Lower lobe of right lung (tissue), 2 donors: ENCODE measurements at regions not wholly inside any gene's neighbourhood (a gene's known extent, or its start where the extent isn't known, plus 50 kb on each side); places are given as distances from the start of the nearest gene placed in this dataset.
"Not testable (repeated sequence)": the region's sequence is repeated elsewhere in the genome, so short reads cannot be mapped to it uniquely, and the experiment has no call there.

ENCODE experiments used
- ATAC-seq, 2 donors: fragments of 200-7000 bp; cut with Tn5 transposase; one replicate each; pipeline ENCODE4 v1.9.1; 2020 to 2022; ENCODE audit warnings: mild to moderate bottlenecking in 2 of 2, moderate library complexity in 2 of 2
- DNase-seq: peaks from one replicate; pipeline ENCODE4 v3.0.0-alpha.2; 2020
- H3K27ac ChIP-seq: fragments of 200-600 bp; one replicate; pipeline ENCODE4 v1.8.0; 2022
- H3K27me3 ChIP-seq: fragments of 200-600 bp; one replicate; pipeline ENCODE4 v1.8.0; 2022; ENCODE audit warnings: low read depth
- H3K36me3 ChIP-seq: fragments of 200-600 bp; one replicate; pipeline ENCODE4 v1.8.0; 2022; ENCODE audit warnings: mild to moderate bottlenecking
- H3K4me1 ChIP-seq: fragments of 200-600 bp; one replicate; pipeline ENCODE4 v1.8.0; 2022
- H3K4me3 ChIP-seq: fragments of 200-600 bp; one replicate; pipeline ENCODE4 v1.8.0; 2022; ENCODE audit warnings: mild to moderate bottlenecking
- H3K9me3 ChIP-seq: fragments of 200-600 bp; one replicate; pipeline ENCODE4 v1.8.0; 2022
- intact Hi-C: fragments of 100-400 bp; cut with DNase I; formaldehyde crosslinking; loops from one replicate; pipeline ENCODE4 v1.11.0; 2022
- TF ChIP-seq, protein P1 (sequence below): fragments of 200-600 bp; IDR thresholded peaks from one replicate; pipeline ENCODE4 v1.8.0; 2022; ENCODE audit warnings: antibody characterized with exemption, mild to moderate bottlenecking
- donor health status: DM: no; HTN: yes; CAD: no; lungs with severe emphysema.

DNA sequence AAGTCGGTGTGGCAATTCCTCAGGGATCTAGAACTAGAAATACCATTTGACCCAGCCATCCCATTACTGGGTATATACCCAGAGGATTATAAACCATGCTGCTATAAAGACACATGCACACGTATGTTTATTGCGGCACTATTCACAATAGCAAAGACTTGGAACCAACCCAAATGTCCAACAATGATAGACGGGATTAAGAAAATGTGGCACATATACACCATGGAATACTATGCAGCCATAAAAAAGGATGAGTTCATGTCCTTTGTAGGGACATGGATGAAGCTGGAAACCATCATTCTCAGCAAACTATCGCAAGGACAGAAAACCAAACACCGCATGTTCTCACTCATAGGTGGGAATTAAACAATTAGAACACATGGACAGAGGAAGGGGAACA is 80.6 kb upstream of the ST3GAL5 start:
- H3K27ac ChIP-seq, H3K9me3 ChIP-seq, H3K4me3 ChIP-seq, intact Hi-C loops, ATAC-seq, DNase-seq, H3K27me3 ChIP-seq, H3K4me1 ChIP-seq, H3K36me3 ChIP-seq: not testable (repeated sequence)

DNA sequence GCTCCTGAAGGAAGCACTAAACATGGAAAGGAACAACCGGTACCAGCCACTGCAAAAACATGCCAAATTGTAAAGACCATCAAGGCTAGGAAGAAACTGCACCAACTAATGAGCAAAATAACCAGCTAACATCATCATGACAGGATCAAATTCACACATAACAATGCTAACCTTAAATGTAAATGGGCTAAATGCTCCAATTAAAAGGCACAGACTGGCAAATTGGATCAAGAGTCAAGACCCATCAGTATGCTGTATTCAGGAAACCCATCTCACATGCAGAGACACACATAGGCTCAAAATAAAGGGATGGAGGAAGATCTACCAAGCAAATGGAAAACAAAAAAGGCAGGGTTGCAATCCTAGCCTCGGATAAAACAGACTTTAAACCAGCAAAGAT is 77.0 kb upstream of the ST3GAL5 start:
- H3K4me1 ChIP-seq, H3K4me3 ChIP-seq, H3K9me3 ChIP-seq, H3K27ac ChIP-seq, H3K27me3 ChIP-seq, H3K36me3 ChIP-seq, DNase-seq, intact Hi-C loops, ATAC-seq: not testable (repeated sequence)

DNA sequence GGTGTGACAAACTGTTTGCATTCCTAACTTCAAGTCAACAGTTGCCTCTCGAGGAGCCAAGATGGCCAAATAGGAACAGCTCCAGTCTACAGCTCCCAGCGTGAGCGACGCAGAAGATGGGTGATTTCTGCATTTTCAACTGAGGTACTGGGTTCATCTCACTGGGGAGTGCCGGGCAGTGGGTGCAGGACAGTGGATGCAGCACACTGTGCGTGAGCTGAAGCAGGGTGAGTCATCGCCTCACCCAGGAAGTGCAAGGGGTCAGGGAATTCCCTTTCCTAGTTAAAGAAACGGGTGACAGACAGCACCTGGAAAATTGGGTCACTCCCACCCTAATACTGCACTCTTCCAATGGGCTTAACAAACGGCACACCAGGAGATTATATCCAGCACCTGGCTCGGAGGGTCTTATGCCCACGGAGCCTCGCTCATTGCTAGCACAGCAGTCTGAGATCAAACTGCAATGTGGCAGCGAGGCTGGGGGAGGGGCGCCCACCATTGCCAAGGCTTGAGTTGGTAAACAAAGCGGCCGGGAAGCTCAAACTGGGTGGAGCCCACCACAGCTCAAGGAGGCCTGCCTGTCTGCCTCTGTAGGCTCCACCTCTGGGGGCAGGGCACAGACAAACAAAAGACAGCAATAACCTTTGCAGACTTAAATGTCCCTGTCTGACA is 75.1 kb upstream of the ST3GAL5 start:
- ATAC-seq, result not testable (repeated sequence)

DNA sequence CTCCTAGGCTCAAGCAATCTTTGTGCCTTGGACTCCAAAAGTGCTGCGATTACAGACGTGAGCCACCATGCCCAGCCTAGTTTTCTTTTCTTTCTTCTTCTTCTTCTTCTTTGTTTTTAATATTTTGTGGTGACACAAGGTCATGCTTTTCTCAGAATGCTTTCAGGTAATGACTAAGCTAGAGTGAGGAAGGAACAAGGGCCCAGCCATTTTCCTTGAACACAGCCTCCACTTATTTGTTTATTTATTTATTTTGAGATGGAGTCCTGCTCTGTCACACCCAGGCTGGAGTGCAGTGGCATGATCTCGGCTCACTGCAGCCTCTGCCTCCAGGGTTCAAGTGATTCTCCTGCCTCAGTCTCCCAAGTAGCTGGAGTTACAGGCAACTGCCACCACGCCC is 74.3 kb upstream of the ST3GAL5 start:
- peaks cover 6% of the 10 kb centered on the region for H3K4me1 ChIP-seq
- H3K9me3 ChIP-seq, result no peaks in the 10 kb centered on the region
- no peak overlapping the region for H3K4me3 ChIP-seq
- TF ChIP-seq, protein P1, sequence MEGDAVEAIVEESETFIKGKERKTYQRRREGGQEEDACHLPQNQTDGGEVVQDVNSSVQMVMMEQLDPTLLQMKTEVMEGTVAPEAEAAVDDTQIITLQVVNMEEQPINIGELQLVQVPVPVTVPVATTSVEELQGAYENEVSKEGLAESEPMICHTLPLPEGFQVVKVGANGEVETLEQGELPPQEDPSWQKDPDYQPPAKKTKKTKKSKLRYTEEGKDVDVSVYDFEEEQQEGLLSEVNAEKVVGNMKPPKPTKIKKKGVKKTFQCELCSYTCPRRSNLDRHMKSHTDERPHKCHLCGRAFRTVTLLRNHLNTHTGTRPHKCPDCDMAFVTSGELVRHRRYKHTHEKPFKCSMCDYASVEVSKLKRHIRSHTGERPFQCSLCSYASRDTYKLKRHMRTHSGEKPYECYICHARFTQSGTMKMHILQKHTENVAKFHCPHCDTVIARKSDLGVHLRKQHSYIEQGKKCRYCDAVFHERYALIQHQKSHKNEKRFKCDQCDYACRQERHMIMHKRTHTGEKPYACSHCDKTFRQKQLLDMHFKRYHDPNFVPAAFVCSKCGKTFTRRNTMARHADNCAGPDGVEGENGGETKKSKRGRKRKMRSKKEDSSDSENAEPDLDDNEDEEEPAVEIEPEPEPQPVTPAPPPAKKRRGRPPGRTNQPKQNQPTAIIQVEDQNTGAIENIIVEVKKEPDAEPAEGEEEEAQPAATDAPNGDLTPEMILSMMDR, result no peak
- intact Hi-C loops, result no loop called here
- H3K27ac ChIP-seq, result no peak overlapping the region
- H3K27me3 ChIP-seq, result no peaks in the 10 kb centered on the region
- H3K36me3 ChIP-seq, result no peaks in the 10 kb centered on the region
- ATAC-seq, result no peak
- DNase-seq, result no peak

More for the DNA sequence above, 75.1 kb upstream of the ST3GAL5 start:
- H3K27ac ChIP-seq, H3K4me1 ChIP-seq, H3K4me3 ChIP-seq, H3K36me3 ChIP-seq, H3K9me3 ChIP-seq, intact Hi-C loops, DNase-seq, H3K27me3 ChIP-seq: not testable (repeated sequence)

DNA sequence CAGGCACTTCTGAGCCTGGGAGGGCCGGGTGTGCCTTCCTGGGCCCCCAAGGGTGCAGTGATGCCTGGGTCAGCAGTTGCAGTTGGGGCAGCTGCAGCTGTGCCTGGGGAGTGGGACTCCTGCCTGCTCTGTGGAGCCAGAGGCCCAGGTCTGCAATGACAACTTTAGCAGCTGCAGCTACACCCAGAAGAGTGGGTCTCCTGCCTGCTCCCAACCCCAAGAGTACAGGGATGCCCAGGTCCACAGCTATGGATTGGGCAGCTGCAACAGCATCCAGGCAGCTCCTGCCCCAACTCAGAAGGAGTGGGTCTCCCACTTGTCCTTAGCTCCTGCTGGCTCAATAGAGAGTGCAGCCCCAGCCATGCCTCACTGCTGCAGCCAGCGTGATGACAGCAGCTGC is 73.0 kb upstream of the ST3GAL5 start:
- Histone ChIP-seq H3K4me3 (no peak overlapping the region), H3K9me3 (no peaks in the 10 kb centered on the region), H3K4me1 (peaks cover 6% of the 10 kb centered on the region), H3K36me3 (no peaks in the 10 kb centered on the region), H3K27ac (no peak overlapping the region), H3K27me3 (no peaks in the 10 kb centered on the region)
- ATAC-seq, result no peak
- no peak for DNase-seq
- intact Hi-C loops, result no loop called here
- TF ChIP-seq, protein P1, result no peak

DNA sequence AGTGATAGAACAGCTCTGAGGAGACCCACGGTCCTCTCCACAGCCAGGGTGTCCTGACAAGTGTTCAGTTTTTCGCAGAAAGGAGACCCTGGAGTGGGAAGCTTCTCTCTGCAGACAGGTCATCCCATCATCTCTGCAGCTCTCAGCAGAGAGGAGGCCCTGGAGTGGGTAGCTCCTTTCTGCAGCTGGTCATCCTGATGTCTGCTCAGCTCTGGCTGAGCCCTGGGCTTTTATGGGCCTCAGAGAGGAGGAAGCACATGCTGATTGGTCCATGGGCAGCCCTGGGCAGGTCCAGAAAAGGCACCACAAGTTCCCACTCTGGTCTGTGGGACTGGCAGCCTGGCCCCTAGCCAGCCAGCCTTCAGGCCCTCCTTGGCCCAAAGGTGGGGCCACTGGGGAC is 72.3 kb upstream of the ST3GAL5 start:
- TF ChIP-seq, protein P1, result no peak
- H3K4me1 ChIP-seq, result peaks cover 6% of the 10 kb centered on the region
- intact Hi-C loops, result no loop called here
- DNase-seq (no peak), ATAC-seq (no peak)
- no peak overlapping the region for H3K4me3 ChIP-seq
- no peaks in the 10 kb centered on the region for H3K9me3 ChIP-seq
- no peak overlapping the region for H3K27ac ChIP-seq
- no peaks in the 10 kb centered on the region for H3K27me3 ChIP-seq
- H3K36me3 ChIP-seq, result no peaks in the 10 kb centered on the region

DNA sequence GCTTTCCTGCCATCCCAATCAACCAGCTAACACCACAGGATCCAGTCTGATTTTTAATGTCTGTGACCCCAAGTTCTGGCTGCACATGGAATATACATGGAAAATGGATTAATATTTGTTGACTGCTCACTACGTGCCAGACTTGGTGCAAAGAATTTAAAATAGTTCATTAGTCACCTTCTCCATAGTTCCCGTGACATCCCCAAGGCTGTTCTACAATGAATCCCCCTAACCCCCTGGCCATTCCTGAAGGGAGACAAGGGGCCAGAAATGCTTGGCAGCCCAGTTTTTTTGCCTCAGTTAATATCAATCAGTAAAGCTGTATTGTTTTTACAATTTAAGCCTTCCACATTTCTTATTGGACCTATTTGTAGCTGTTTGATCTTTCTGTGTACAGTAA is 71.0 kb upstream of the ST3GAL5 start:
- no peak for ATAC-seq
- no peak for DNase-seq
- Histone ChIP-seq H3K36me3 (no peaks in the 10 kb centered on the region), H3K4me1 (peaks cover 6% of the 10 kb centered on the region), H3K27me3 (no peaks in the 10 kb centered on the region), H3K4me3 (no peak overlapping the region), H3K9me3 (no peaks in the 10 kb centered on the region), H3K27ac (no peak overlapping the region)
- intact Hi-C loops, result no loop called here
- TF ChIP-seq, protein P1, result no peak
